HepG2 (cell line): ENCODE measurements at regions not wholly inside any gene's neighbourhood (a gene's known extent, or its start where the extent isn't known, plus 50 kb on each side); places are given as distances from the start of the nearest gene placed in this dataset.
"Not testable (repeated sequence)": the region's sequence is repeated elsewhere in the genome, so short reads cannot be mapped to it uniquely, and the experiment has no call there.

Experiments
- ATAC-seq: fragments of 200-7000 bp; cut with Tn5 transposase; 3 replicates; pipeline ENCODE4 v1.9.1; 2020; ENCODE audit warnings: mild to moderate bottlenecking, moderate library complexity
- BruUV-seq: library from RNA; stranded (reverse); fragments of 400-500 nt; replicated peaks from 2 replicates; lab custom pipeline; 2021; lab: Mats Ljungman, UMichigan
- CTCF ChIA-PET: fragments of 300-600 bp; formaldehyde crosslinking; extraction: SDS; loops from one replicate; lab custom pipeline; 2021; ENCODE audit warnings: low total read pairs, inconsistent platforms, low intra/inter-chr PET ratio; lab: Yijun Ruan, JAX
- POLR2A ChIA-PET: fragments of 350-600 bp; sonication (Branson Sonifier 250); formaldehyde crosslinking; loops from one replicate; lab custom pipeline; 2020; ENCODE audit warnings: antibody characterized with exemption, inconsistent platforms; lab: Yijun Ruan, JAX
- DNase-seq: peaks from one replicate; pipeline ENCODE4 v3.0.0-alpha.2; 2015; ENCODE audit warnings: low spot score
- FAIRE-seq: peaks from 3 replicates; lab custom pipeline; 2011; peaks lifted over from hg19 to GRCh38; lab: Jason Lieb, UNC
- H2AFZ ChIP-seq: one replicate; pipeline ENCODE4 v1.6.1; 2011; ENCODE audit warnings: low read length, inconsistent platforms
- H3K27ac ChIP-seq: fragments of 300-600 bp; 3 replicates; pipeline ENCODE4 v1.8.0; 2011; ENCODE audit warnings: mixed run types, mild to moderate bottlenecking, mixed read lengths, low read length, inconsistent platforms; ENCODE audit not compliant: insufficient read depth; ENCODE audit errors: extremely low read length
- H3K27me3 ChIP-seq, 2 experiments: fragments of 200-600 bp in 1 of 2; 2 replicates in 1 of 2; 3 replicates in 1 of 2; pipeline versions ENCODE4 v1.6.0 to v1.8.0; 2011; ENCODE audit warnings: low read length in 2 of 2, mild to moderate bottlenecking in 2 of 2, moderate library complexity in 2 of 2, inconsistent platforms in 1 of 2; ENCODE audit not compliant: insufficient read depth in 2 of 2, control insufficient read depth in 1 of 2
- H3K36me3 ChIP-seq, 2 experiments: fragments of 200-600 bp in 1 of 2; replicated peaks in 1 of 2; 2 replicates in 1 of 2; 3 replicates in 1 of 2; pipeline versions ENCODE4 v1.5.1 to v1.8.0; 2011; ENCODE audit warnings: low read length in 2 of 2, inconsistent platforms in 1 of 2; ENCODE audit not compliant: insufficient read depth in 2 of 2, control insufficient read depth in 1 of 2
- H3K4me1 ChIP-seq: 2 replicates; pipeline ENCODE4 v1.5.1; 2012; ENCODE audit warnings: low read length, inconsistent platforms; ENCODE audit not compliant: insufficient read depth
- H3K4me2 ChIP-seq: 2 replicates; pipeline ENCODE4 v1.6.0; 2011; ENCODE audit warnings: low read depth, low read length, inconsistent platforms
- H3K4me3 ChIP-seq, 3 experiments: fragments of 200-600 bp in 1 of 3; sonication (generic), shearing (Covaris generic) in 1 of 3; replicated peaks in 1 of 3; 2 replicates each; pipeline ENCODE4 v1.5.1; 2011 to 2016; ENCODE audit warnings: low read length in 3 of 3, inconsistent platforms in 2 of 3, low read depth in 2 of 3, mild to moderate bottlenecking in 2 of 3, control low read depth in 1 of 3, mixed read lengths in 1 of 3; ENCODE audit not compliant: insufficient read depth in 1 of 3
- H3K79me2 ChIP-seq: one replicate; pipeline ENCODE4 v1.6.1; 2011; ENCODE audit warnings: low read length, inconsistent platforms; ENCODE audit not compliant: insufficient read depth
- H3K9ac ChIP-seq: 2 replicates; pipeline ENCODE4 v1.6.0; 2011; ENCODE audit warnings: mild to moderate bottlenecking, low read depth, low read length, inconsistent platforms; ENCODE audit not compliant: insufficient read depth
- H3K9me3 ChIP-seq: 2 replicates; pipeline ENCODE4 v1.5.1; 2012; ENCODE audit warnings: mild to moderate bottlenecking, low read length
- H4K20me1 ChIP-seq: 2 replicates; pipeline ENCODE4 v1.6.0; 2011; ENCODE audit warnings: inconsistent platforms, mild to moderate bottlenecking, low read length, moderate library complexity; ENCODE audit not compliant: insufficient read depth
- ARID2 ChIP-seq: sonication (generic); formaldehyde crosslinking; IDR thresholded peaks from 2 replicates; pipeline ENCODE4 v1.8.1; 2022; ENCODE audit warnings: mild to moderate bottlenecking, missing genetic modification reagents, borderline replicate concordance
- CERS6 ChIP-seq: sonication (generic); formaldehyde crosslinking; IDR thresholded peaks from 2 replicates; pipeline ENCODE4 v1.5.0; 2020; ENCODE audit warnings: missing genetic modification reagents
- HNF1B ChIP-seq: sonication (generic); formaldehyde crosslinking; IDR thresholded peaks from 2 replicates; pipeline ENCODE4 v1.5.1; 2020; ENCODE audit warnings: mild to moderate bottlenecking, moderate library complexity, missing genetic modification reagents
- KDM3A ChIP-seq: IDR thresholded peaks from 2 replicates; pipeline ENCODE4 v1.6.1; 2018; ENCODE audit warnings: low read depth, missing compliant biosample characterization
- MAFF ChIP-seq: IDR thresholded peaks from 2 replicates; pipeline ENCODE4 v1.6.1; 2011; ENCODE audit warnings: low read depth, low read length, improper control_type of control experiment
- MAFK ChIP-seq, 2 experiments: IDR thresholded peaks in 1 of 2; conservative IDR thresholded peaks in 1 of 2; 2 replicates each; pipeline ENCODE4 v1.6.1; 2011; ENCODE audit warnings: improper control_type of control experiment in 2 of 2, low read length in 2 of 2
- NRL ChIP-seq: sonication (generic); formaldehyde crosslinking; IDR thresholded peaks from 2 replicates; pipeline ENCODE4 v1.5.0; 2020; ENCODE audit warnings: missing genetic modification reagents, mild to moderate bottlenecking, moderate library complexity, borderline replicate concordance
- RARA ChIP-seq: IDR thresholded peaks from 2 replicates; pipeline ENCODE4 v1.6.1; 2016; ENCODE audit warnings: missing genetic modification reagents, missing compliant biosample characterization
- SOX5 ChIP-seq: IDR thresholded peaks from 2 replicates; pipeline ENCODE4 v1.6.1; 2016; ENCODE audit warnings: borderline replicate concordance
- SOX6 ChIP-seq, 2 experiments: fragments of 450-650 bp in 1 of 2; sonication (generic) in 1 of 2; formaldehyde crosslinking in 1 of 2; IDR thresholded peaks; 2 replicates each; pipeline versions ENCODE4 v1.4.0 to v1.6.1; 2017 to 2020; ENCODE audit warnings: antibody characterized with exemption in 1 of 2, mild to moderate bottlenecking in 1 of 2, missing genetic modification reagents in 1 of 2
- XBP1 ChIP-seq: sonication (generic); formaldehyde crosslinking; IDR thresholded peaks from 2 replicates; pipeline ENCODE4 v1.5.0; 2020; ENCODE audit warnings: missing genetic modification reagents
- WGBS: methylation state at CpG from one replicate; pipeline ENCODE4 v1.1.6; 2017; ENCODE audit warnings: low lambda C conversion rate; 5-methylcytosine and 5-hydroxymethylcytosine counted together
- in situ Hi-C: cut with HindIII; loops from 2 replicates; pipeline ENCODE4 v1.10.0; 2017; ENCODE audit warnings: low pct_unique_long_range_greater_than_20kb; ENCODE audit not compliant: extremely low pct_ligation_motif_present
- intact Hi-C: fragments of 100-400 bp; cut with micrococcal nuclease; formaldehyde crosslinking; loops from one replicate; pipeline ENCODE4 v1.10.0; 2022; ENCODE audit not compliant: unreplicated experiment
- TF ChIP-seq, protein P1 (sequence below): sonication (generic); formaldehyde crosslinking; conservative IDR thresholded peaks from 2 replicates; pipeline ENCODE4 v1.4.0; 2020; ENCODE audit warnings: mild to moderate bottlenecking, missing genetic modification reagents, moderate library complexity
- TF ChIP-seq, protein P2 (sequence below): sonication (generic); formaldehyde crosslinking; IDR thresholded peaks from 2 replicates; pipeline ENCODE4 v1.4.0; 2020; ENCODE audit warnings: missing genetic modification reagents

DNA sequence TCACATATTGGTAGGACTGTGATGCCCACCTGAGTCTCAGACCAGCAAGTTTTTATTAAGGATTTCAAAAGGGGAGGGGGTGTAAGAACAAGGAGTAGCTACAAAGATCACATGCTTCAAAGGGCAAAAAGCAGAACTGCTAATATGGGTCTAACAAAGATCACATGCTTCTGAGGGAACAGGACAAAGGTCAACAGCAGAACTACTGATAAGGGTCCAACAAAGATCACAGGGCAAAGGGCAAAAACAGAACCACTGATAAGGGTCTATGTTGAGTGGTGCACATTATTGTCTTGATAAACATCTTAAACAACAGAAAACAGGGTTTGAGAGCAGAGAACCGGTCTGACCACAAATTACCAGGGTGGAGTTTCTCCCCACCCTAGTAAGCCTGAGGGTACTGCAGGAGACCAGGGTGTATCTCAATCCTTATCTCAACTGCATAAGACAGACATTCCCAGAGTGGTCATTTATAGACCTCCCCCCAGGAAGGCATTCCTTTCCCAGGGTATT, 214.5 kb upstream of the CHD1 start (continued):
- TF ChIP-seq, protein P1, sequence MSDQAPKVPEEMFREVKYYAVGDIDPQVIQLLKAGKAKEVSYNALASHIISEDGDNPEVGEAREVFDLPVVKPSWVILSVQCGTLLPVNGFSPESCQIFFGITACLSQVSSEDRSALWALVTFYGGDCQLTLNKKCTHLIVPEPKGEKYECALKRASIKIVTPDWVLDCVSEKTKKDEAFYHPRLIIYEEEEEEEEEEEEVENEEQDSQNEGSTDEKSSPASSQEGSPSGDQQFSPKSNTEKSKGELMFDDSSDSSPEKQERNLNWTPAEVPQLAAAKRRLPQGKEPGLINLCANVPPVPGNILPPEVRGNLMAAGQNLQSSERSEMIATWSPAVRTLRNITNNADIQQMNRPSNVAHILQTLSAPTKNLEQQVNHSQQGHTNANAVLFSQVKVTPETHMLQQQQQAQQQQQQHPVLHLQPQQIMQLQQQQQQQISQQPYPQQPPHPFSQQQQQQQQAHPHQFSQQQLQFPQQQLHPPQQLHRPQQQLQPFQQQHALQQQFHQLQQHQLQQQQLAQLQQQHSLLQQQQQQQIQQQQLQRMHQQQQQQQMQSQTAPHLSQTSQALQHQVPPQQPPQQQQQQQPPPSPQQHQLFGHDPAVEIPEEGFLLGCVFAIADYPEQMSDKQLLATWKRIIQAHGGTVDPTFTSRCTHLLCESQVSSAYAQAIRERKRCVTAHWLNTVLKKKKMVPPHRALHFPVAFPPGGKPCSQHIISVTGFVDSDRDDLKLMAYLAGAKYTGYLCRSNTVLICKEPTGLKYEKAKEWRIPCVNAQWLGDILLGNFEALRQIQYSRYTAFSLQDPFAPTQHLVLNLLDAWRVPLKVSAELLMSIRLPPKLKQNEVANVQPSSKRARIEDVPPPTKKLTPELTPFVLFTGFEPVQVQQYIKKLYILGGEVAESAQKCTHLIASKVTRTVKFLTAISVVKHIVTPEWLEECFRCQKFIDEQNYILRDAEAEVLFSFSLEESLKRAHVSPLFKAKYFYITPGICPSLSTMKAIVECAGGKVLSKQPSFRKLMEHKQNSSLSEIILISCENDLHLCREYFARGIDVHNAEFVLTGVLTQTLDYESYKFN (CRISPR knock-in tag), result peak; percentile 30; the same call in 1 of the 2 replicates
- 0 out of 2 replicates have a peak, but pooled peaks have one; percentile 30 for TF ChIP-seq SOX5 (CRISPR knock-in tag)
- TF ChIP-seq RARA (CRISPR knock-in tag), result 0 out of 2 replicates have a peak, but pooled peaks have one; percentile 16
- not testable (repeated sequence) for TF ChIP-seq SOX6 (IDR thresholded peaks at IDR 0.05)
- TF ChIP-seq SOX6 (CRISPR knock-in tag; IDR thresholded peaks at IDR 0.05), result peak; percentile 35; the same call in 1 of the 2 replicates
- TF ChIP-seq, all 625 proteins: peak for 12; not testable (repeated sequence) for 613

- no peak overlapping the region for H2AFZ ChIP-seq
- no peaks in the 10 kb centered on the region for H3K4me1 ChIP-seq
- H3K4me2 ChIP-seq, result no peak overlapping the region
- CTCF ChIA-PET, result no interaction called here
- no peak overlapping the region for H3K4me3 ChIP-seq
- DNase-seq (no peak), FAIRE-seq (no peak), ATAC-seq (no peak; the same call in 2 of the 3 replicates)
- H3K27me3 ChIP-seq, result no peaks in the 10 kb centered on the region
- H3K36me3 ChIP-seq, result no peaks in the 10 kb centered on the region
- H3K79me2 ChIP-seq, result no peaks in the 10 kb centered on the region
- in situ Hi-C loops, result no loop called here
- no peaks in the 10 kb centered on the region for H3K9me3 ChIP-seq
- no TSS peak for BruUV-seq
- TF ChIP-seq NRL (CRISPR knock-in tag) (no peak), HNF1B (CRISPR knock-in tag) (no peak), ARID2 (CRISPR knock-in tag) (no peak), MAFF (peak; percentile 60), MAFK (conservative IDR thresholded peaks at IDR 0.05 in 1 of 2, IDR thresholded peaks at IDR 0.05 in 1 of 2; ENCODE audit: low read length in 2 of 2) (peak; percentile 35 to 78; a peak in 3 of 4 replicates), CERS6 (CRISPR knock-in tag) (no peak), XBP1 (CRISPR knock-in tag) (no peak), KDM3A (CRISPR knock-in tag) (no peak)
- TF ChIP-seq, protein P2, sequence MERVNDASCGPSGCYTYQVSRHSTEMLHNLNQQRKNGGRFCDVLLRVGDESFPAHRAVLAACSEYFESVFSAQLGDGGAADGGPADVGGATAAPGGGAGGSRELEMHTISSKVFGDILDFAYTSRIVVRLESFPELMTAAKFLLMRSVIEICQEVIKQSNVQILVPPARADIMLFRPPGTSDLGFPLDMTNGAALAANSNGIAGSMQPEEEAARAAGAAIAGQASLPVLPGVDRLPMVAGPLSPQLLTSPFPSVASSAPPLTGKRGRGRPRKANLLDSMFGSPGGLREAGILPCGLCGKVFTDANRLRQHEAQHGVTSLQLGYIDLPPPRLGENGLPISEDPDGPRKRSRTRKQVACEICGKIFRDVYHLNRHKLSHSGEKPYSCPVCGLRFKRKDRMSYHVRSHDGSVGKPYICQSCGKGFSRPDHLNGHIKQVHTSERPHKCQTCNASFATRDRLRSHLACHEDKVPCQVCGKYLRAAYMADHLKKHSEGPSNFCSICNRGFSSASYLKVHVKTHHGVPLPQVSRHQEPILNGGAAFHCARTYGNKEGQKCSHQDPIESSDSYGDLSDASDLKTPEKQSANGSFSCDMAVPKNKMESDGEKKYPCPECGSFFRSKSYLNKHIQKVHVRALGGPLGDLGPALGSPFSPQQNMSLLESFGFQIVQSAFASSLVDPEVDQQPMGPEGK (CRISPR knock-in tag), result no peak
- POLR2A ChIA-PET, result no interaction called here
- H4K20me1 ChIP-seq, result no peaks in the 10 kb centered on the region
- no peak overlapping the region for H3K27ac ChIP-seq
- WGBS, result 15% methylated on average over 3 of the region's 3 CpGs
- intact Hi-C loops, result no loop called here
- no peak overlapping the region for H3K9ac ChIP-seq
Measured at GRCh38 chr5:99141534-99142128, 212.8 kb upstream of the CHD1 start.
